Upper lobe of right lung (tissue), 1 donor: ENCODE measurements at regions not wholly inside any gene's neighbourhood (a gene's known extent, or its start where the extent isn't known, plus 50 kb on each side); places are given as distances from the start of the nearest gene placed in this dataset.

Experiments used
- ATAC-seq: fragments of 200-7000 bp; cut with Tn5 transposase; one replicate; pipeline ENCODE4 v1.9.1; 2020; ENCODE audit warnings: mild to moderate bottlenecking, moderate library complexity
- DNase-seq: peaks from one replicate; pipeline ENCODE4 v3.0.0-alpha.2; 2020
- H3K27ac ChIP-seq: fragments of 200-600 bp; one replicate; pipeline ENCODE4 v1.8.0; 2022
- H3K27me3 ChIP-seq: fragments of 200-600 bp; one replicate; pipeline ENCODE4 v1.8.0; 2022; ENCODE audit warnings: mild to moderate bottlenecking
- H3K36me3 ChIP-seq: fragments of 200-600 bp; one replicate; pipeline ENCODE4 v1.8.0; 2022
- H3K4me1 ChIP-seq: fragments of 200-600 bp; one replicate; pipeline ENCODE4 v1.8.0; 2022
- H3K4me3 ChIP-seq: fragments of 200-600 bp; one replicate; pipeline ENCODE4 v1.8.0; 2022; ENCODE audit warnings: mild to moderate bottlenecking
- H3K9me3 ChIP-seq: fragments of 200-600 bp; one replicate; pipeline ENCODE4 v1.8.0; 2022
- CTCF ChIP-seq: fragments of 200-600 bp; IDR thresholded peaks from one replicate; pipeline ENCODE4 v1.8.0; 2022; ENCODE audit warnings: antibody characterized with exemption
- intact Hi-C: fragments of 100-400 bp; cut with DNase I; formaldehyde crosslinking; loops from one replicate; pipeline ENCODE4 v1.11.0; 2022
- donor health status: DM: no; HTN: yes; CAD: no; lungs with severe emphysema.

DNA sequence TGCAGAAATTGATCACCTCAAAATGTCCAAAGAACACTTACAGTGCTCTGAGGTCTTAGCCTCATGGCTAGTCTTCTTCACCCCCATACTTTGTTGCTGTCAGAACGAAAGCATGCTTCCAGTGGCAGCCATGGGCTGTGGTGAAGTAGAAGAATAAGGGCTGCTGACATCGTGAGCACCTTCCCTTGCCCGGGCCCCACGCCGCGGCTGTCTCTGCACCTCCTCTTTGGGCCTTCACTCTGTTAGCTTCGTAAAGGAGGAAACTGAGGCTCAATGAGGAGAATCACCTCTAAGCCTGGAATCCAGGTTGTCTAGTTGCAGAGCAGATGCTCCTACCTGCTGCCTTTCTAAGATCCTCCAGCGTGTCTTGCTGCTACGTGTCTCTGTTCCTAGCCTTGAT is 139.5 kb upstream of the SLC28A3 start:
- Histone ChIP-seq H3K4me1 (no peaks in the 10 kb centered on the region), H3K27ac (no peak overlapping the region), H3K27me3 (no peaks in the 10 kb centered on the region), H3K4me3 (no peak overlapping the region), H3K9me3 (no peaks in the 10 kb centered on the region), H3K36me3 (no peaks in the 10 kb centered on the region)
- intact Hi-C loops: no loop called here
- TF ChIP-seq CTCF: no peak
- DNase-seq (no peak), ATAC-seq (no peak)

DNA sequence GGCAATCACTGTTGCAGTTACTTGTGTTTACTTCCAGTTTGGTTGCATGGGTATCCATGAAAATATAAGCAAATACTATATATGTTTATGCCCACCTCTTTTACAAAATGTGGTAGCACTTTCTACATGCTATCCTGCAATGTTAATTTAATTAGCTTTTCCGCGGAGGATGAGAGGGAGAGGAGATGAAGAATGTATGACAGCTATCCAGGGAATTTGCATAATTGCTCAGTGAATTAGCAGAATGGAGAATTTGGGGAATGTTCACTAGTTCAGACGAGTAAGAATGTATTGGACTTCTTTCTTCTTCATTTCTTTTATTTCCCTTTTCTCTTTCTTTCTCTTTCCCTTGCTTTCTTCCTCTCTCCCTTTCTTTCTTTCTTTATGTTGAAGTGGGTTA is 140.7 kb upstream of the SLC28A3 start:
- Histone ChIP-seq H3K36me3 (no peaks in the 10 kb centered on the region), H3K27me3 (no peaks in the 10 kb centered on the region), H3K9me3 (no peaks in the 10 kb centered on the region), H3K4me1 (no peaks in the 10 kb centered on the region), H3K4me3 (no peak overlapping the region), H3K27ac (no peak overlapping the region)
- intact Hi-C loops: no loop called here
- no peak for ATAC-seq
- no peak for DNase-seq
- TF ChIP-seq CTCF: no peak

GRCh38 chr9:84481636-84482218 is 141.2 kb upstream of the SLC28A3 start:
- no peaks in the 10 kb centered on the region for H3K36me3 ChIP-seq
- H3K4me3 ChIP-seq: no peak overlapping the region
- no peak for ATAC-seq
- DNase-seq: no peak
- no peaks in the 10 kb centered on the region for H3K9me3 ChIP-seq
- H3K27ac ChIP-seq: no peak overlapping the region
- no peak for TF ChIP-seq CTCF
- intact Hi-C loops: no loop called here
- H3K4me1 ChIP-seq: no peaks in the 10 kb centered on the region
- H3K27me3 ChIP-seq: no peaks in the 10 kb centered on the region

DNA sequence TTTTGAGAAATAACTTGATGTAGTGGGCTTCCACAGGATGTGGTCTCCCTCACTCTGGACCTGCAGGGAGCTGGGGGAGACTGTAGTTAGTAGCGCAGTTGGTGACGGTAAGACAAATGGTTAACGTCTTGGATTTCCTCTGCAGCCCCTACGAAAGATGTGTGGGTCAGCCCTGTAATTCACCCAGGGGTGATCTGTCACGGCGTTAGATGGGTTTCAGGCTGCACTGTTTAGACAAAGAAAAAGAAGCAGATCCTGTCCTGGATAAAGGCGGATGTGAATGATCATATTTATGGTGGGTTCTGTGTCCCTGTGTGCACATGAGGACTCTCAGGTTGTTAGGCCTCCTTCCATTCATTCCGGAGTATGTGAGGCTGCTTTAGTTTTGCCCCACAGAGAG is 142.0 kb upstream of the SLC28A3 start:
- no peak for TF ChIP-seq CTCF
- DNase-seq: no peak
- no peak for ATAC-seq
- Histone ChIP-seq H3K27me3 (no peaks in the 10 kb centered on the region), H3K27ac (no peak overlapping the region), H3K36me3 (no peaks in the 10 kb centered on the region), H3K4me1 (no peaks in the 10 kb centered on the region), H3K4me3 (no peak overlapping the region), H3K9me3 (no peaks in the 10 kb centered on the region)
- intact Hi-C loops: no loop called here

- no peak for DNase-seq
- TF ChIP-seq CTCF: no peak
- Histone ChIP-seq H3K9me3 (no peaks in the 10 kb centered on the region), H3K27ac (no peak overlapping the region), H3K36me3 (no peaks in the 10 kb centered on the region), H3K27me3 (no peaks in the 10 kb centered on the region), H3K4me3 (no peak overlapping the region), H3K4me1 (no peaks in the 10 kb centered on the region)
- intact Hi-C loops: no loop called here
- no peak for ATAC-seq
Measured at GRCh38 chr9:84484172-84484571, 143.6 kb upstream of the SLC28A3 start.

DNA sequence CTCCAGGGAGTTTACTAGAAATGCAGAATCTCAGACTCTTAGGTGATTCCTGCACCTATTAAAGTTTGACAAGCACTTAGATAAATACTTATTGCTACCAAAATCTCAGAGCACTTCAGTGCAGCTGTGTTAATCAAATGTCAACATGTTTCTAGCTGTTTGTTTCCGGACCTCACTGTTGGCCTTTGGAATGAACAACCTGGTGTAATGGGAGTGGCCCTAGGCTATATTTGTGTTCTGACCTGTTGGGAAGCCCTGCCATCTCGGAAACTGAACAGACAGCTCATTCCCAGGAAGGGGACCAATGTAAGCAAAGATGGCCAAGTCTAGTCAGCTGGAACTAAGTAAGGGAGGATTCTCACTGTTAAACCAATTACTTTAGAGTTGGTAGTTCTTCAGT is 145.0 kb upstream of the SLC28A3 start:
- no peaks in the 10 kb centered on the region for H3K36me3 ChIP-seq
- H3K4me1 ChIP-seq: no peaks in the 10 kb centered on the region
- no peaks in the 10 kb centered on the region for H3K9me3 ChIP-seq
- TF ChIP-seq CTCF: no peak
- no peaks in the 10 kb centered on the region for H3K27me3 ChIP-seq
- no peak for ATAC-seq
- DNase-seq: no peak
- intact Hi-C loops: no loop called here
- H3K27ac ChIP-seq: no peak overlapping the region
- no peak overlapping the region for H3K4me3 ChIP-seq
